ENCODE measurements at regions not wholly inside any gene's neighbourhood (a gene's known extent, or its start where the extent isn't known, plus 50 kb on each side); places are given as distances from the start of the nearest gene placed in this dataset.

GRCh38 chr9:107905308-107906020 is 415.9 kb upstream of the KLF4 start:
- H2AFZ ChIP-seq (ENCODE audit: low read length), result no peak overlapping the region
- H3K4me2 ChIP-seq (ENCODE audit: low read length), result no peak overlapping the region
- H3K79me2 ChIP-seq (ENCODE audit: insufficient read depth, low read length), result no peaks in the 10 kb centered on the region
- no peaks in the 10 kb centered on the region for H4K20me1 ChIP-seq (ENCODE audit: insufficient read depth, low read length)
- no peak overlapping the region for H3K27ac ChIP-seq (ENCODE audit: low read depth, low read length, poor library complexity, severe bottlenecking)
- no peaks in the 10 kb centered on the region for H3F3A ChIP-seq (ENCODE audit: insufficient read depth, low read length)
- no peaks in the 10 kb centered on the region for H3K9me2 ChIP-seq (ENCODE audit: low read depth, low read length)
- no peak for TF ChIP-seq CTCF (IDR thresholded peaks at IDR 0.05; ENCODE audit: low read length)
- no peak for TF ChIP-seq EZH2 (IDR thresholded peaks at IDR 0.05; ENCODE audit: borderline replicate concordance, low read length)
- no peaks in the 10 kb centered on the region for H3K9me3 ChIP-seq (ENCODE audit: low read length)
- H3K9ac ChIP-seq (ENCODE audit: low read length), result no peak overlapping the region
- H3K36me3 ChIP-seq (ENCODE audit: insufficient read depth, low read length), result no peaks in the 10 kb centered on the region
- H3K4me3 ChIP-seq (ENCODE audit: low read depth, low read length, poor library complexity, severe bottlenecking), result no peak overlapping the region
- no peaks in the 10 kb centered on the region for H3K27me3 ChIP-seq (ENCODE audit: insufficient read depth, low read length)
- H3K4me1 ChIP-seq (ENCODE audit: insufficient read depth, low read length, severe bottlenecking), result no peaks in the 10 kb centered on the region

- Histone ChIP-seq H3K4me2 (ENCODE audit: low read length) (no peak overlapping the region), H3K79me2 (ENCODE audit: insufficient read depth, low read length) (no peaks in the 10 kb centered on the region), H3K4me3 (ENCODE audit: low read depth, low read length, poor library complexity, severe bottlenecking) (no peak overlapping the region), H4K20me1 (ENCODE audit: insufficient read depth, low read length) (no peaks in the 10 kb centered on the region), H3K27me3 (ENCODE audit: insufficient read depth, low read length) (no peaks in the 10 kb centered on the region), H3K27ac (ENCODE audit: low read depth, low read length, poor library complexity, severe bottlenecking) (no peak overlapping the region), H3K36me3 (ENCODE audit: insufficient read depth, low read length) (no peaks in the 10 kb centered on the region), H2AFZ (ENCODE audit: low read length) (no peak overlapping the region), H3K4me1 (ENCODE audit: insufficient read depth, low read length, severe bottlenecking) (no peaks in the 10 kb centered on the region), H3K9ac (ENCODE audit: low read length) (no peak overlapping the region), H3K9me2 (ENCODE audit: low read depth, low read length) (no peaks in the 10 kb centered on the region), H3F3A (ENCODE audit: insufficient read depth, low read length) (no peaks in the 10 kb centered on the region), H3K9me3 (ENCODE audit: low read length) (no peaks in the 10 kb centered on the region)
- TF ChIP-seq CTCF (IDR thresholded peaks at IDR 0.05; ENCODE audit: low read length) (no peak), EZH2 (IDR thresholded peaks at IDR 0.05; ENCODE audit: borderline replicate concordance, low read length) (no peak)
Observed at GRCh38 chr9:107899961-107900330, 410.4 kb upstream of the KLF4 start.

GRCh38 chr9:107898761-107899160 is 409.2 kb upstream of the KLF4 start:
- Histone ChIP-seq H3F3A (ENCODE audit: insufficient read depth, low read length) (no peaks in the 10 kb centered on the region), H4K20me1 (ENCODE audit: insufficient read depth, low read length) (no peaks in the 10 kb centered on the region), H2AFZ (ENCODE audit: low read length) (no peak overlapping the region), H3K79me2 (ENCODE audit: insufficient read depth, low read length) (no peaks in the 10 kb centered on the region), H3K9ac (ENCODE audit: low read length) (no peak overlapping the region), H3K9me3 (ENCODE audit: low read length) (no peaks in the 10 kb centered on the region), H3K36me3 (ENCODE audit: insufficient read depth, low read length) (no peaks in the 10 kb centered on the region), H3K4me3 (ENCODE audit: low read depth, low read length, poor library complexity, severe bottlenecking) (no peak overlapping the region), H3K9me2 (ENCODE audit: low read depth, low read length) (no peaks in the 10 kb centered on the region), H3K27ac (ENCODE audit: low read depth, low read length, poor library complexity, severe bottlenecking) (no peak overlapping the region), H3K27me3 (ENCODE audit: insufficient read depth, low read length) (no peaks in the 10 kb centered on the region), H3K4me2 (ENCODE audit: low read length) (no peak overlapping the region), H3K4me1 (ENCODE audit: insufficient read depth, low read length, severe bottlenecking) (no peaks in the 10 kb centered on the region)
- no peak for TF ChIP-seq CTCF (IDR thresholded peaks at IDR 0.05; ENCODE audit: low read length)
- TF ChIP-seq EZH2 (IDR thresholded peaks at IDR 0.05; ENCODE audit: borderline replicate concordance, low read length), result no peak

Measured in OCI-LY1 (cell line).